Stimulated activated naive CD8-positive, alpha-beta T cell treated with anti-CD3 and anti-CD28 coated beads, Interleukin-15, Interleukin-2, amounts not matched to agents 100 U/mL and 50 U/mL, for 24 hours (primary cell): ENCODE measurements at regions not wholly inside any gene's neighbourhood (a gene's known extent, or its start where the extent isn't known, plus 50 kb on each side); places are given as distances from the start of the nearest gene placed in this dataset.
"Not testable (repeated sequence)": the region's sequence is repeated elsewhere in the genome, so short reads cannot be mapped to it uniquely, and the experiment has no call there.

Experiments used
- ATAC-seq: fragments of 150-1000 bp; cut with Tn5 transposase; one replicate; pipeline ENCODE4 v1.10.0; 2021
- DNase-seq: peaks from one replicate; pipeline ENCODE4 v3.0.0; 2021

DNA sequence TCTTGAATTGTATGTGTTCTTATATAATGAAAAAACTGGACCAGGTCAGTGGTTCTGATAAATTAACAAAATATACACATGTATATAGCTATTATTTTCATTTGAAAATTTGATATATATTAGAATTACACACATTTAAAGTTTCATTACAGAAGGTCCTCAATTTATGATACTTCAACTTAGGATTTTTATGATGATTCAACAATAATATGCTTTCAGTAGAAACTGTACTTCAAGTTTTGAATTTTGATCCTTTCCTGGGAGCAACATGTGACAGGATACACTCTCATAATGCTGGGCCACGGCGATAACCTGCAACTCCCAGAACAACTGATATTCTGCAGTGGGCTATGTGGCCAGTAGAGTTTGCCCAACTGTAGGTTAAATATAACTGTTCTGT lies 344.7 kb downstream of the TAF11L14 start:
- no peak for ATAC-seq
- no peak for DNase-seq

DNA sequence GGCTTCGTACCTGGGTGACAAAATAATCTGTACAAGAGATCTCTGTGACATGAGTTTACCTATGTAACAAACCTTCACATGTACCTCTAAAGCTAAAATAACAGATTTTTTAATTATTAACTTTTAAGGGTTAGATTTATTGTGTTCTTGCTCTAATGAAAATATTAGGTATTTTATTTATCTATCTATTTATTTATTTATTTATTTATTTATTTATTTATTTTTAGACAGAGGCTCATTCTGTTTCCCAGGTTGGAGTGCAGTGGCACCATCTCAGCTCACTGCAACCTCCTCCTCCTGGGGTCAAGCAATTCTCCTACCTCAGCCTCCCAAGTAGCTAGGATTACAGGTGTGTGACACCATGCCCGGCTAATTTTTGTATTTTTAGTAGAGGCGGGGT lies 348.4 kb downstream of the TAF11L14 start:
- not testable (repeated sequence) for ATAC-seq

DNA sequence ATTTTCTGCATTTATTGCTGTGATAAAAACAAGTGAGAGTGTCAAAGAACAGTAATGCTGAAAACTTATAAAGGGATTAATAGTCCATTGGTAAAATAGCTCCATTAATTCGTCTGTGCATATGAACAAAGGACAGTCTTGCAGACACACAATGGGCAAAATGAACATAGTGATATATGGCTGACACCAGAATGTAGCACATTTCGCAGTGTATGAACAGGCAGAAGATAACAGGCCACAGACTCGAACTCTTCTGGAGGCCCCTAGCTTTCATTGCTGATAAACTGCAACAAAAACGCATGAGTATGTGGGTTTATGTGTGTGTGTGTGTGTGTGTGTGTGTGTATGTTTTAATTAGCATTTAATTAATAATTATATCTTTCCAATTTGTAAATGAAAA lies 354.8 kb downstream of the TAF11L14 start:
- DNase-seq = no peak
- no peak for ATAC-seq

More for the DNA sequence above, 348.4 kb downstream of the TAF11L14 start:
- not testable (repeated sequence) for DNase-seq

DNA sequence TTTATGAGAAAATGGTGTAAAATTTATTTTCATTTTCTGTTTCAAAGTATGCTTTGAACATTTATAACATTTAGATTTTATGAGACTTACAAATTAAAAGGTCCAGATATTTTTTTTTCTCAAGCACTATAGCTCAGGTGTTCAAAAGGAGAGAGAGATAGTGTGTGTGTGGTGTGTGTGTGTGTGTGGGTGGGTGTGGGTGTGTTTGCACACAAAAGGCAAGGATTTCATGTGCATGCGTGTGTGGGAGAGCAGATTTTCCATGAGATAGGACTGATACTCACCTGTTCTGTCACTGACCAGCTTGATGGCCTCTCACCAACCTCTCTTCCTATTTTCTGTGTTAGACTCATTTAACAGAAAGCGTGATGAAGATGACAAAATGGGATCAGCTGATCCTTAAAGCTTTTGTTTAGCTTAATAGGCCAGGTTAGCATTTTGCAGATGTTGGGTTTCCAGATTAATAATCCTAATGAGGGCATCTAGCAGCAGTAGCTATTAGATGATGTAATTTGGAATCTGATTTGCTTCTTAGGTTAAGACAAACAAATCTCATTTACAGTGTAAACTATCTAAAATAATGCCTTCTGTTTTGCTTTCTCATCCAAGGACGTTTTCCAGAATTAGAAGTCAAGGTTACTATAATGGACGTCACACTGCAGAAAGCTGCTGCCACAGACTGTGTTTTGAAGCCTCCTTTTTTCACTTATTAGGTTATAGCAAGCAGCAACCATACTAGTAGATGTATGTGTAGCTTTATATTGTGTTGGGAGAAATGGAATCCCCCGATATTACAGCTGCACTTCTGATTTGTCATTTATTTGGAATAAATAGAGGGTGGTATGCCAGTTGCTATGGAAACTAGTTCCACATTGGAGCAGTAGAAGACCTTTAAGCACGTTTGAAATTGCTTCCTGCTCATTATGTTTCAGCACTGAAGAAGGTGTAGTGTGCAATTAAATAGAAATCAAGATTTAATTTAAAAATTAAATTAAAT lies 355.6 kb downstream of the TAF11L14 start:
- ATAC-seq = no peak

DNA sequence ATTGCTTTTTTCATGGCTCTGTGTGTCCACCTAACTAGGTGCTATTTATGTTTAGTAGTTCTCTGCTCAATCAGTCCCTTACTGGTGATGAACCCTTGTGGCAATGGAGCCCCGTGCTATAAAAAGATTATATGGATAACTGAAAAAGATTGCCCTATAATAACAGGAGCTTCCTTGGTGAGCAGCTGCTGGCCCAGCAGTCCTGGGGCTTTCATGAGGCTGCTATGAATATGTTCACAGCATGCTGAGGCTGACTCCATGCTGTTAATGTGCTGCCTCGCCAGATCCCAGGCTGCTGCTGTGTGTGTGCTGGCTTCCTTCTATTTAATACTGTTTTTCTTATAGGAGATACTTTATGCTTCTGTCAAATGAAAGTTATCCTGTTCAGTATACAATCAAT lies 357.5 kb downstream of the TAF11L14 start:
- DNase-seq (no peak), ATAC-seq (no peak)

More for the DNA sequence above, 355.6 kb downstream of the TAF11L14 start:
- no peak for DNase-seq

DNA sequence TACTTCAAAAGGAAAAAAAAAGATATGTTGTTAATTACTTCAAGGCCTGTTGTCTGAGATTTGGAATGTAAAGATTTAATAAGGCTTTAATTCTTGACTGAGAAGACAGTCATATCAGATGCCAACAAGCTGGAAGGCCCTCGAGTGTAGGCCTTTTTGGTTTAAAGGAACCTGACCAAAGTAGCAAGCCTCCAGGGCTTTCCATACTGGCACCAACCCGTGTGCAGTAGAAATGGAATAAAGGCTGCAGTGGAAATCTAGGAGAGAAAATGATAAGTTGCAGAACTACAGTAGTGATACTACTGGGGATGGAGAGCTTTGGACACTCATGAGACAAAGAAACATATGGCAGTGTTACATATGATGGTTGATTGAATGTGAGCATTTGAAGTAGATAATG lies 358.0 kb downstream of the TAF11L14 start:
- DNase-seq (no peak), ATAC-seq (no peak)

DNA sequence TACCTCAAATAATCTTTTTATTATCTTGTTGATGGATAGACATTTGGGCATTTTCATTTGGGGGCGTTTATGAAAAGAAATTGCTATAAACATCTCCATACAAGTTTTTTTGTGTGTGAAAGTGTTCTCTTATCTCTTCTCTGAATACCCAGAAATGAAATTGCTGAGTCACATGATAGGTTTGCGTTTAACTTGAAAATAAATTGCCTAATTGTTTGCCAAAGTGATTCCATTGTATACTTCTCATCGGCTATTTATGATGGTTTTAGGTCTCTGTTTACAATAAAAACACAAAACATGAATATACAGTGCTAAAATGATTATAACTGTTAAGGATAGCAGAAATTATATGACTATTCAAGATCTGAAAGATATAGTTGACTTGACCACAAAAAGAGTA lies 361.7 kb downstream of the TAF11L14 start:
- ATAC-seq (no peak), DNase-seq (no peak)

DNA sequence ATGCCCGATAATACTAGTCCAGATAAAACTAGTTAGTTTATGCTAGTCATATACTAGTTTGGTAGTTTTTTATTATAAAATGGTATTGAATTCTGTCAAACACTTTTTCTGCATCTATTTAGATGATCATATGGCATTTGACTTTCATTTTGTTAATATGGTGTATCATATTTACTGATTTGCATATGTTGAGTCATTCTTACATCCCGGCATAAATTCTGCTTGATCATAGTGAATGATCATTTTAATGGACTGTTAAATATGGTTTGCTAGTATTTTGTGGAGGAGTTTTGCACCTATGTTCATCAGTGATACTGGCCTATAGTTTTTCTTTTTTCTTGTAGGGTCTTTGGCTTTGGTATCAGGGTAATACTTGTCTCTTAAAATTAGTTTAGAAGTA lies 365.6 kb downstream of the TAF11L14 start:
- no peak for ATAC-seq

DNA sequence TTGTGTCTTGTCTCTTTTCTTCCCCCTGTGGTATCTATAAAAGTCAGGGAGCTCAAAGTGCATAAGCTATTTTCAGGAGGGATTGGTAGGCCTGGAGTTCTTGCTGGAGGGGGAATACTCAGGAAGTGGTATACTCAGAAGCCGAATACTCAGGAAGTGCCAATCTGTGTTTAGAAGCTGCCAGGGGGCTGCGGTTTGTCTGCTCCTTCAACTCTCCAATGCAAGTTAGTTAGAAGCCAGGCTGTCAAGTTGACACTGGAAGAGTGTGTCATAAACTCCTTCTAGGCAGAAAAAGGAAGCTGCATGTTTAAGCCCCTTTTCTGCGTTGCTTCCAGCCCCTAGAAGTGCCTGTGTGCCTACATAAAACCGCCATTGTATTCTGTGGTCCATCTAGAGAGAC lies 366.5 kb downstream of the TAF11L14 start:
- ATAC-seq = no peak
- DNase-seq = no peak

More for the DNA sequence above, 365.6 kb downstream of the TAF11L14 start:
- no peak for DNase-seq

DNA sequence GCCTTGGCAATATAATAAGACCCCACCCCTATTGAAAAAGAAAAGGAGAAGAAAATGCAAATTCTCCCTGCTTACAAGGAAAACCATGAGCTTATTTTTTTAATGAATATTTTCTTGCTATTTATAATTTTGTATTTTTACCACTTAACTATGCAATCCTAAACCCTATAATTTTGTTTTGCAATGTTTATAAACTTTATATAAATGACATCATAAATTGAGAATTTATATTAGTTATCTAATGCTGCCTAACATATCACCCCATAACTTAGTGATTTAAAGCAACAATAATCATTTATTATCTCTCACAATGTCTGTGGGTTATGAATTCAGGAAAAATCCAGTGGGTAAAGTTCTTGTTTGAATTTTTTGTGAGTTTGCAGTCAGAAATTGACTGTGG lies 369.1 kb downstream of the TAF11L14 start:
- ATAC-seq (no peak), DNase-seq (no peak)

DNA sequence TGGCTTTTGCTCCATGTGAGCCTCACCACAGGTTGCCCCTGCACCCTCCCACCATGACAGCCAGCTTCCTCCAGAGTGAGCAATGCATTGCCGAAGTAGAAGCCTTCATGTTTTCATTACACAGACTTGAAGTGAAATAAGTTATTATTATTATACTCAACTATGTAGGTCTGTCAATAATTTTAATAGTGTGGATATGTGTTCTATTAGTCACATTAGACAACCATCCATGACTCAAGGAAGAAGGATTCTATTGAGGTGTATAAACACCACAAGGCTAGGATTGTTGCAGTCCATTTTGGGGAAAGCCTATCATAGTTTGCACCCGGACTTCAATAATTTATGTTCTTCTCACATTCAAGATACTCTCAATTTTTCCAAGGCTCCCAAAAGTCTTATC lies 369.5 kb downstream of the TAF11L14 start:
- no peak for ATAC-seq

DNA sequence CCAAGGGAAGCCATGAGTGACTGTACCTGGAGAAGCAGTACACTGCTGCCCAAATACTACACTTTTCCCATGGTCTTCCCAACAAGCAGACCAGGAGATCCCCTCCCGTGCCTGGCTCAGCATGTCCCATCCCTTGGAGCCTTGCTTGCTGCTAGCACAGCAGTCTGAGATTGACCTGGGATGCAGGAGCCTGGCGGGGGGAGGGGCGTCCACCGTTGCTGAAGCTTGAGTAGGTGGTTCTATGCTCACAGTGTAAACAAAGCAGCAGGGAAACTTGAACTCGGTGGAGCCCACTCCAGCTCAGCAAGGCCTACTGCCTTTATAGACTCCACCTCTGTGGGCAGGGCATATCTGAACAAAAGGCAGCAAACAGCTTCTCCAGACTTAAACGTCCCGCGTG lies 372.0 kb downstream of the TAF11L14 start:
- not testable (repeated sequence) for ATAC-seq, DNase-seq

More for the DNA sequence above, 369.5 kb downstream of the TAF11L14 start:
- no peak for DNase-seq

DNA sequence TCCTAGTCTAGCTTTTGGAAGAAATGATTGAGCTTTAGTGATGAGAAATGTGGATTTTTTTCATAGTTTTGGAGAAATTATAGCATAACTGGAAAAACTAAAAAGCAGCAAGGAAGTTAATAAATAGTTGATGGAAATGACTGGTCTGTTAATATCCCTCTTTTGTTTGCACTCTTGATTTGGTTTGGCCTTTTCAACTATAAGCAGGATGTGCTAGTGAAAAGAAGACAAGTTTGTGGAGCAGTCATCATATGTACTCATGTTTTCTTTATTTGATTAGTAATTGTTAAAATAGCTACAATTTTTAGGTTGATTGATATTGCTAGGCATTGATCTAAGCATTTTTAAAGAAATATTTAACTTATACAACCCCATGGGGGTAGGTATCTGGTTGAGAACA lies 374.7 kb downstream of the TAF11L14 start:
- no peak for DNase-seq
- ATAC-seq = no peak

DNA sequence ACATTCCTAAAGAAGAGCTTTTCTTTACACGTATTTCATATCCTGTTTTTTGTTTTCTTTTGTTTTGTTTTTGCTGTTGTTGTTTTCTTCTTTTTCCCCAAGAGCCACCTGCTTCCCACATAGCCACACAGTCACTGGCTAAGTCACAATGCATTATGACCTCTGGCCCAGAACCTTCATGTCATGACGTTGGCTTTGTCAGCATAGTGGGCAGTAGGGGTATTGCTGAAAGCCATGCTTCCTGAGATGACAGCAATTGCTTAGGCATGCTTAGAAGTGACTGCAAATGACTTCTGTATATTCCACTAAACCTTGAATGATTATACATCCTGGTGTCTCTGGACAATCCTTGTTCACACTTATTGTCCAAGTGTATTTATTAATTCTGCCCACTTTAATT lies 375.8 kb downstream of the TAF11L14 start:
- no peak for ATAC-seq
- no peak for DNase-seq

DNA sequence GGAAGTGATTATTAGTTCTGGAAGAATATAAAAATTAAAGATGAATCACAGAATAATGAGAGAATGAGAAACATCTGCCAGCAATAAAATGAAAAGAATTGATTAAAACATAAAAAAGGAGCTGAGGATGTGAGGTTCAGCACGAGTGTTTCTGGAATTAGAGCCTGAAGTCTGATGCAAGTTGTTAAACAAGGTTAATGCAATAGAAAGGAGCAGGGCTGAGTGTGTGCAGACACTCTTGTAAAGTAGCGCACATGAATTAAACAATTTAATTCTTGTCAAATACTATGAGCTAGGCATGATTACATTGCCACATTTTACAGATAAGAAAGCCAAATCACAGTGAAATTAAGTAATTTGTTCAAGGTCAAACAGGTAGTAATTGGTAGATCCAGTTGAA lies 384.2 kb downstream of the TAF11L14 start:
- ATAC-seq = no peak
- DNase-seq = no peak

DNA sequence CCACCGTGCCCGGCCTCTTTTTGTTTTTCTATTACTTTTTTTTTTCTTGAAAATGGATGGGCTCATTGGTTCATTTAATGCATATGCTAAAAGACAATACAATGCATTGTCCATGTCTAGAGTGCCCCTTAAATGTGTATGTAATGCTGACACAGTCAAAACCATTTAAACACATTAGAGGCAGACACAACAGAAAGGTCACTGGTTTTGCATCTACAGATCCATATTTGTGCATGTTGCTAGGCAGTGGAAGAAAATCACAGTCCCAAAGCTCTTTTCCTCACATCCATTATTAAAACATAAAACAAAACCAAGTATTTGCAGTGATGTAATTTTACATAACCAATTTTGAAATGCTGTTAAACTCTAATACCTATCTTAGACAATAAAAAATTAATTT lies 389.0 kb downstream of the TAF11L14 start:
- DNase-seq = no peak
- no peak for ATAC-seq

DNA sequence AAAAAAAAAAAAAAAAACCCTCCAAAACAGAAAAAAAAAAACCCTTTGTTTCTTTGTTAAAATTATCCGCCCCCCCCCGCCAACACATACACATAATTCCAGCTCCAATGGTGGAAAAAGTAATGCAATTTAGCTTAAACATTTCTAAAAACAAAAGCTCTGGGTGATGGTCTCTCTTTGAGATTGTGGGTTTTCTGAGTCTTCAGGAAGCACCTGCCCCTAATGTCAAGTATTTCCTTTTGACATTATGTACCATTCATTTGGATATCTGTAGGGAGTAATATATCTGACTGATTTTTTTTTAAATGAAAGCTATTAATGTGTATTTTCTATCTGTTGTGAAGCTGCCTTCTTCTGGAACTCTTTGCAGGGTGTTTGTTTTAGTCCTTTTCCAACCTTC lies 389.7 kb downstream of the TAF11L14 start:
- no peak for DNase-seq
- no peak for ATAC-seq

DNA sequence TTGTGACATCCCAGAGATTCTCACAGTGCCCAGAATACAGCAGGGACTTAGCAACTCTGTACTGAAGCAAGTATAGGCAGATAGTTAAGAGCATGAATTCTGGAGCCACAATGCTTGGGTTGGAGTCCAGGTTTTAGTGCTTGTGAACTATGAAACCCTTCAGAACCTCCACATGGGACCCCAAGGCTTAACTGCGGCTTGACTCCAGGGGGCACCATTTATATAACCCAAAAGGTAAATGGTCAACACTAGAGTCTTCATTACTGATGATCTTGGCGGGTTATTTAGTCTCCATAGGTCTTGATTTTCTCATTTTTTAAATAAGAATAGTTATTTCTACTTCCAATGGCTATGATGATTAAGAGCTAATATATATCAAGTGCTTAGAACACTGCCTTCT lies 390.3 kb downstream of the TAF11L14 start:
- no peak for DNase-seq
- ATAC-seq = no peak

DNA sequence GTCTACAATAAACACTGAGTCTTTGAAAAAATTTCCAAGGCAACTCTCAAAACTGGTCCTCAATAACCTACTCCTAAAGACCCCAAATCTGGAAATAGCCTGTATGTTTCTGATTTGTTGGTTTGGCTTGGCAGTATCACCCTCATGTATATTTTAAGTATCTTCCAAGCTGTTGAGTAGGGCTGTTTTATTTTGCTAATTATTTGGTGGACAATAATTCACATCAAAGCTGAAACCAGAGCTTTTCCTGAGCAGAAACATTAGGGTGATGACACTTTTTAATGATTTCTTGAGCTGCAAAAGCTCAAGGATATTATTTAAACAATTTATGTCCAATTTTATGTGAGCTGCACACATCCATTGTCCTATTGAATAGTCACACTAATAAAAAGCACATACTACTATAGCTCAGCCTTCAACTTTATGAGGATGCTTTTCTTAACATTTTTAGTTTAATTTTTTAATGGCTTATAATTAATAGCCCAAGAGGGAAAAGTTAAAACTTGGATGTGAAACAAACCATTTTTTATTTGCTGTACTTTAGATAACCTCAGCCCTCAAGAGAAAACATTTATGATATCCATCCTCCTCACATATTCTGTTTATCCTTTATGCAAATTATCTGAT lies 393.1 kb downstream of the TAF11L14 start:
- DNase-seq = no peak
- ATAC-seq = no peak

DNA sequence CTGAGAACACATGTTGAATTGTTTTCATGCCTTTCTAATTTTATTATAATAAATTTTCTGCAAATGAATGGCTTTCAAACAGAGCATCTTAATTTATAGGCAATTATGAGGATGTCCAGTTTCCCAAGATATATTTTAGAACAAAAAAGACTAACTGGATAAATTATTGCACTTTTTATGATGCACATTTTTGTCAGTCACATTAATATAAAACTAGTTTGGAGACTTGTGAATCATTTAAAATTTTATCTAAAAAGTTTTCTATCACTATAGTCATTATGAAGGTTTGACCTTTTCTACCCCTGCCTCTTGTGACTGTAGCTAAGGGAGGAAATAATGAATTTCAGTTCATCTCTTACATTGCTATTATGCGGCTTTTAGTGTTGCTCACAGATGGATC lies 393.8 kb downstream of the TAF11L14 start:
- no peak for ATAC-seq

DNA sequence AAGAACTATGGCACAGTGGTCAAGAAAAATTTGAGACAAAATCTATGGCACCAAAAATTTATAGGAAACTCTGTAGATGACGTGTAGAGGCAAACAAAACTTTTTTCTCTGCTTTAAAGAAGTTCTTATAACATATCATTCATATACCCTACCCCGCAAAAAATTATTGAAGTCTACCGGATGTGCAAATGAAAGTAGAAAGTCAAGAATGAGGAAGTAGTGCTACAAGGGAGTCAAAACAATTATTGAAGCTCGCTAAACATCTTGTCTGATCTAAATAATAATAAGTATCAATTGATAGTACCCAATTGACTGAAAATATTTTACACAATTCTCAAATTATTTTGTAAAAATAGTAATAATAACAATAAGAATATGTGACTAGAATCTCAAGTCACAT lies 398.5 kb downstream of the TAF11L14 start:
- no peak for DNase-seq
- ATAC-seq = no peak

More for the DNA sequence above, 393.8 kb downstream of the TAF11L14 start:
- no peak for DNase-seq

DNA sequence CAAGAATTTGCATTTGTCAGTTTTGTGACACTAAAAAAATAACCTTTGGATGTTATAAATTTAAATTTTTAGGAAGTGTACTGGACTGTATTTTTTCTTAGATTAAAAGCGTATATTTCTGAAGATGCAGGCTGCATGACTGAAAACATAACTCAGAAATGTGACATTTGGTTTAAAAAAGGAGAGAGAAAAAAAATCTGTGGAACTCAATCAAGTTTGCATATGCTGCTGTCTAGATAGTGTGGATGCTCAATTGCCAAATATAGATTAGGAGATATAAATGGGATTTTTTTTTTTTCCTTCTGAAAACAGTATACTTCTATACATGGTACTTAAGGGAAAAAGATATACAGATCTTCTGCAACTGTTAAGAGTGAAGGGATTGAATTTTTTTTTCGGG lies 402.3 kb downstream of the TAF11L14 start:
- no peak for ATAC-seq
- no peak for DNase-seq

DNA sequence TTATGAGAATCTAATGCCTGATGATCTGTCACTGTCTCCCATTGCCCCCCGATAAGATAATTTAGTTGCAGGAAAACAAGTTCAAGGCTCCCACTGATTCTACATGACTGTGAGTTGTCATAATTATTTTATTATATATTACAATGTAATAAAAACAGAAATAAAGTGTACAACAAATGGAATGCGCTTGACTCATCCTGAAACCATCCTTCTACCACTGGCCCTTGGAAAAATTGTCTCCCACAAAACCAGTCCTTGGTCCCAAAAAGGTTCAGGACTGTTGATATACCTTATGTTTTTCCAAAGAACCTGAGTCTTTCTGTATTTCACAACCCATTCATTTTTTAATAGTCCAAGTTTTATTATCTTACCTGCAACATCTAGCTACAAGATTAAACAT lies 403.5 kb downstream of the TAF11L14 start:
- no peak for ATAC-seq
- no peak for DNase-seq
